SKM-1 (cell line): ENCODE measurements at regions not wholly inside any gene's neighbourhood (a gene's known extent, or its start where the extent isn't known, plus 50 kb on each side); places are given as distances from the start of the nearest gene placed in this dataset.
"Not testable (repeated sequence)": the region's sequence is repeated elsewhere in the genome, so short reads cannot be mapped to it uniquely, and the experiment has no call there.

Source experiments
- DNase-seq: peaks from one replicate; lab custom pipeline; 2025; ENCODE audit not compliant: unreplicated experiment; lab: John Stamatoyannopoulos, UW

GRCh38 chr1:83481284-83481683, 517.6 kb downstream of the TTLL7 start:
- DNase-seq: not testable (repeated sequence)

GRCh38 chr1:83479591-83480239, 519.2 kb downstream of the TTLL7 start:
- not testable (repeated sequence) for DNase-seq

- DNase-seq: not testable (repeated sequence)
Observed at GRCh38 chr1:83478127-83478526, 520.8 kb downstream of the TTLL7 start.

- not testable (repeated sequence) for DNase-seq
Observed at GRCh38 chr1:83476518-83476917, 522.4 kb downstream of the TTLL7 start.

- not testable (repeated sequence) for DNase-seq
Observed at GRCh38 chr1:83474946-83475345, 524.0 kb downstream of the TTLL7 start.

GRCh38 chr1:83473986-83474385, 524.9 kb downstream of the TTLL7 start:
- not testable (repeated sequence) for DNase-seq

- DNase-seq: not testable (repeated sequence)
Observed at GRCh38 chr1:83472066-83472465, 526.9 kb downstream of the TTLL7 start.

- DNase-seq: not testable (repeated sequence)
Observed at GRCh38 chr1:83471272-83471671, 527.7 kb downstream of the TTLL7 start.

GRCh38 chr1:83468336-83468735, 530.6 kb downstream of the TTLL7 start:
- DNase-seq: not testable (repeated sequence)

- DNase-seq: not testable (repeated sequence)
Observed at GRCh38 chr1:83457735-83458248, 541.1 kb downstream of the TTLL7 start.

- DNase-seq: not testable (repeated sequence)
Observed at GRCh38 chr1:83457281-83457680, 541.7 kb downstream of the TTLL7 start.

- DNase-seq: not testable (repeated sequence)
Observed at GRCh38 chr1:83455753-83456152, 543.2 kb downstream of the TTLL7 start.

- DNase-seq: not testable (repeated sequence)
Observed at GRCh38 chr1:83445873-83446272, 553.1 kb downstream of the TTLL7 start.

GRCh38 chr1:83442412-83442811, 556.5 kb downstream of the TTLL7 start:
- not testable (repeated sequence) for DNase-seq

GRCh38 chr1:83440586-83440985, 558.3 kb downstream of the TTLL7 start:
- DNase-seq: not testable (repeated sequence)

- not testable (repeated sequence) for DNase-seq
Observed at GRCh38 chr1:83440021-83440420, 558.9 kb downstream of the TTLL7 start.

- not testable (repeated sequence) for DNase-seq
Observed at GRCh38 chr1:83438316-83438715, 560.6 kb downstream of the TTLL7 start.

GRCh38 chr1:83435336-83435735, 563.6 kb downstream of the TTLL7 start:
- not testable (repeated sequence) for DNase-seq

- DNase-seq: not testable (repeated sequence)
Observed at GRCh38 chr1:83427566-83427965, 571.4 kb downstream of the TTLL7 start.

- not testable (repeated sequence) for DNase-seq
Observed at GRCh38 chr1:83423382-83423781, 575.5 kb downstream of the TTLL7 start.

GRCh38 chr1:83418558-83418957, 580.4 kb downstream of the TTLL7 start:
- DNase-seq: no peak

- DNase-seq: not testable (repeated sequence)
Observed at GRCh38 chr1:83413839-83414107, 585.2 kb downstream of the TTLL7 start.
